ENCODE measurements at regions not wholly inside any gene's neighbourhood (a gene's known extent, or its start where the extent isn't known, plus 50 kb on each side); places are given as distances from the start of the nearest gene placed in this dataset.

DNA sequence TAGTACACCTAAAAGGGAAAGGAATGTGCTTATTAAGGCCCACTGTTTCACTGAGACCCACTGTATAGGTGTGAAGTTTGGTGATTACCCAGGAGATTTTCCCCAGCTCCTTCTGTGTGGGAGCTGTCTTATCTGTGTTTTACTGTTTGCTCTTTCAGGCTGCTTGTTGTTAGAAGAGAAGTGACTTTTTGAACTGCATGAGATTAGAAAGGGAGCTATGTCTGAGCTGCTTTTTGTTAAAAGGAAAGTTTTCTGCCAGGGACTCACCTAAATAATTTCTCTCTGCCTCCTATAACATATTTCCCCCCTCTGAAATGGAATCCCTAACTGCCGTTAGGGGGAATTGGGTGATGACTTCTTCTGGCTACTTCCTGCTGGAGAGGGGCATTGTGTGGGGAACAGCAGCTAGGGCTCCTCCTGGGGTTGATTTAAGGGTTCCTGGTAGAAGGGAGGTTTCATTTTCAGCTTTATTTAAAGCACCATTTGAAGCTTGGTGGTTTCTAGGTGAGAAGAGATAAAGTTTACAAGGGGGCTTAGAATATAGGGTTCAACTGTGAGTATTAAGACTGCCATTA lies 77.1 kb upstream of the ATP11B start:
- no peak for DNase-seq (ENCODE audit: low read depth in 2 of 2)

DNA sequence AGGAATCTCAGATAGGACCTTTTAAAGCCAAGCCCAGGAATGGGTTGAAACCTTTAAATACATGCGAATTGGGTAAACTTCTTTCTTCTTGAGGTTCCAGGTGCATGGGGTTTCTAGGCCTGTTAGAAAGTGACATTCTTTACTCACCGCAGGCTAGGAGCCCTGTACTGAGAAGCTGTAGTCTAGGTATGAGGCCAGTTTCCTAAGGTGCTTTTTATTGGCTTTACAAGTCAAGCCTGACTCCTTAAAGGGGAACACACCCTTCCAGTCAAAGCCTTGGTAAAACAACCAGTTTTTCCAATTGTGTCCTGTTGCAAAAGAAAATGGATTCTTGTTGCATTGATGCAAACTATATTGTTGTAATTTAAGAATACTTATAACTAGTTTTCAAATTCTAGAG lies 76.1 kb upstream of the ATP11B start:
- DNase-seq (ENCODE audit: low read depth in 2 of 2), result no peak

DNA sequence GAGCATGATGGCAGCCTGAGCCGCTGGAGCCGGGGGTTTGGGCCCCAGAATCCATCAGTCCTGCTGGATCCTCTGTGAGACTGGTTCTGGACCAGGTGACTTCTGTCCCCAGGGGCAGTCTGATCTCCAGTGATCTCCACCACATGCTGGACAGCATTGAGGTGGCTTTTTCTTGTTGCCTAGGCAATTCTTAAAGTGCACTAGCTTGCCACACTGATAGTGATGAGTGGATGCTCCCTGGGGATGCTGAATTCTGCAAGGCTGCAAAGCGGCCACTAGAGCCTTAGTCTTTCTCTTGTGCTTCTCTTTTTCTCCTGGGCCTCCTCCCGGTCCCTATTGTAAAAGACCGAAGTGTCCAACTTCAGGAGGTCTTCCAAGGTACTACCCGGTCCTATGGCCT lies 70.4 kb upstream of the ATP11B start:
- no peak for DNase-seq (ENCODE audit: low read depth in 2 of 2)

DNA sequence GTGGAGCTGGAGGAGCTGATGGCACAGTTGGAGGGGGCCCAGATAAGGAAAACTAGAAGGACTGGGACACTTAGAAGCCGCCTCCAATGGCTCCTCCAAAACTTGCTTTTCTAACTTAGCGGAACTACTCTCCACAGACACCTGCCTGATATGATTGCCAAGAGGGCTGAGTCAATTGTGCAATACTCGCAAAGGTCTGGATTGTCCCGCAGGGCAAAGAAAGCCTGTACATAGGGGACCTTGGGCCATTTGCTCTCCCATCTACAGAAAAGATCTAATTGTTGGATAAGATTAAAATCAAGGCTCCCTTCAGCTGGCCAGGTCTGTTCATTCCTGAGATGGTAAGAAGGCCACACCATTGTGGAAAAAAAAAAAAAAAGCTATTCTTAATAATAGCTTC lies 69.7 kb upstream of the ATP11B start:
- DNase-seq (ENCODE audit: low read depth in 2 of 2), result no peak

DNA sequence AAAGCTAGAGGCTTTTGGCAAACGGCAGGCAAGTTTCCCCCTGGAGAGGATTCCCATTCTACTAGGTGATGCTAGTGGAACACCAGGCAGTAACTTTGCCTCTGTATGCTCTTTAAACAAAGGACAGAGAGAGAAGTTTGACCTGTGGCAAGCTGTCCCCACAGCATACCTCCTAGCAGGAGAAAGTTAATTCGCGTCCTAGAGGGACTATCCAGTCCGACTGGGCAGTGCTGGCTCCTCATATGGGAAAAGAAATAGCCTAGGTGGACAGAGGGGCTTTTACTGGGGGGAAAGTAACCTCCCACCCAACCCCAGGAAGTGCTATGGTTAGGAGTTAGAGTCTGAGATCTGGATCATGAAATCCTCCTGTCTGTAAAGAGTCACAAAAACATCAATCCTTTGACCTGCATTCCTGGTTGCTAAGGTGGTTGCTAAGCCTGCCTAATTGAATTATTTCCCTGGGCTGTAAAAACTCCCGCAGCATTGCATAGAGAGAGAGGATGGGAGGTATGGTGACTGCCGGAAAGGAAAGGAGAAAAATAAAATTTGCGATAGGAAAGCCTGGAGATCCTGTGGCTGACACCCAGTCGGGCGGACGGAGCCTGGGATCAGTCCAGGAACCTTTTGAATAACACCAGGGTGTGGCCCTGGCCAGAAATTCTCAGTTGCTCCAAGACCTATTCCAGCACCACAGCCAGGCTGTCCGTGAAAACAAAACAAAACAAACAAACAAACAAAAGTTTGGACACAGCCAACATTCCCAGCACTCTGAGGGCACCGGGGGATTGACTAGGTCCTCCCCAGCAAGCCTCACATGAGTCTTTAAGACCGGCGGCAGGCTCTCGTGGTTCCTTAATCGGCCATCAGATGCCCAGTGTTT lies 67.7 kb upstream of the ATP11B start:
- DNase-seq (ENCODE audit: low read depth in 2 of 2), result no peak

DNA sequence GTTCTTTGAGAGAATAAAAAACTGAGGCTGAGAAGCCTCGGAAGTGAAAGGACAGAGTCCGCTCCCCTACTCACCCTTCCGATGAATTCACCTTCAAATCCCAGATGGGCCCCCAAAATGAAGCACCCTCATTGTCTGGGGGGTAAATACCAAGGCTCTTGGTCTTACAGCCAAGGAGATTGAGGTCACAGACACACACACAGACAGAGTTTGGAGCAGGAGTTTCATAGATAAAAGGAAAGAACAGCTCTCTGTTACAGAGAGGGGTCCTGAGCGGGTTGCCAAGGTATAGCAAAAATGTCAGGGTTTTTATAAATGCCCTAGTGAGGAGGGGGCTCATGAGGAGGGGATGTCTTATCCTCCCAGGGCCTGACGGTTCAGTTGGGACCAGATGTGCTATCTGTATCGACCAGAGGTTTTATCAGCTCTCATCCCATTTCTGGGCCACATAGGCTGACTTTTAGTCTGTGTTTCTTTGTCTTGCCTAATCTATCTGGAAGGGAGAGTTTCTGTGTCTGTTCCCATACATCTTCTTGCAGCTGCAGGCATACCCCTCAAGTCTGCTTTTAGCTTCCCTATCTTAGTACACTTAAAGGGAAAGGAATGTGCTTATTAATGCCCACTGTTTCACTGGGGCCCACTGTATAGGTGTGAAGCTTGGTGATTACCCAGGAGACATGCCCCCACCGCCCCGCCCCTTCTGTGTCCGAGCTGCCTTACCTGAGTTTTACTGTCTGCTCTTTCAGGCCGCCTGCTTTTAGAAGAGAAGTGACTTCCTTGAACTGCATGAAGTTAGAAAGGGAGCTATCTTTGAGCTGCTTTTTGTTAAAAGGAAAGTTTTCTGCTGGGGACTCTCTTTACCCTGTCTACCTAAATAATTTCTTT lies 66.8 kb upstream of the ATP11B start:
- DNase-seq (ENCODE audit: low read depth in 2 of 2), result no peak

DNA sequence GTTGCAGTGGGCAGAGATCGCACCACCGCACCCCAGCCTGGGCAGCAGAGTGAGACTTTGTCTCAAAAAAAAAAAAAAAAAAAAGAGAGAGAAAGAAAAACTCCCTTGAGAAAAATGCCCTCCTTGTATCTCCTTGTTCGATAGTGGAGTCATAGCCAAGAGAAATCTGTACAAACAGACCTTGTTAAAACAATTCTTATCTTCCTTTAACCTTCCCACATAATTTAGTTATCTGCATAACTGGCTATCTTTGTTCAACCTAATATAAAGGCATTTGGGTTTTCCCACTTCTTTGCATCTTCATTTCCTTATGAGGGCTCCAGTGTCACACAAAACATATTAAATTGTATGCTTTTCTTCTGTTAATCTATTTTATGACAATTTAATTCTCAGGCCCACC lies 65.1 kb upstream of the ATP11B start:
- no peak for DNase-seq (ENCODE audit: low read depth in 2 of 2)

DNA sequence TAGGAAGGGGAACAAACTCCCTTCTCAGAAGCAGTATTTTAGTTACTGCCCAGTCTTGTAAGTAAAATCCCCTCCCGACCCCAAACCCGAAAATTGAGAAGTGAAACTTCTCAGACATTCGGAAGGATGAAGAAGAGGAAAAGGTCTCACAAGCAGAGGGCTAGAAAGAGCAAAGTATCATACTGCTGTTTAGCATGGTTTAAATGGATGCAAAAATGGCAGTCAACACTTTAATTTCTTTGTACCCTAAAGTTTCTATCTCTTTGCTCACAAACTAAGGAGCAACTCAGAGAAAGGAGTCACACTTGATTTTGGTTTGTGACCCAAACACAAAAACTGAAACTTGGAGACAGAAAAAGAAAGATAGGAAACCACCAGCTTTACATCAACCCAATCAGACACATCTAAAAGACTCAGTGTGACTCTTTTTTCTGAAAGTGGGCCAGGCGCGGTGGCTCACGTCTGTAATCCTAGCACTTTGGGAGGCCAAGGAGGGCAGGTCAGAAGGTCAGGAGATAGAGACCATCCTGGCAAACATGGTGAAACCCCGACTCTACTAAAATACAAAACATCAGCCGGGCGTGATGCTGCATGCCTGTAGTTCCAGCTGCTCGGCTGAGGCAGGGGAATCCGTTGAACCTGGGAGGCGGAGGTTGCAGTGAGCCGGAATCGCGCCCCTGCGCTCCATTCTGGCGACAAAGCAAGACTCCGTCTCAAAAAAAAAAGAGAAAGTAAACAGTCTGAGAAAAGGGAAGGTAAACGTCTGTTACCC lies 63.2 kb upstream of the ATP11B start:
- DNase-seq (ENCODE audit: low read depth in 2 of 2), result no peak

DNA sequence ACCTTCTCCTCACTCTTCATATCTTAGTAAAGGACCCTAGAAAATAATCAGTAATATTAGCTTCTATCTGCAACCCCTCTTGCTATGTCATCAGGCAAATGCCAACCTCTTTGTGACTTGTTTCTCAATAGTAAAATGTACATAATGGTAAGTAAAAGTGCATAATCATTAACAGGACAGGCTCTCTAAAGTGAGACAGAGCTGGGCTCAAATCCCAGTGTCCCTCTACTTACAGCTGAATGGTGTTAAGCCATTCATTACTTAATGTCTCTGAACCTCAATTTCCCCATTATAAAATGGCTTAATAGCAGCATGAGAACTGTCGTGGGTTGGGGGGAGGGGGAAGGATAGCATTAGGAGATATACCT lies 62.6 kb upstream of the ATP11B start:
- DNase-seq (ENCODE audit: low read depth in 2 of 2), result no peak

DNA sequence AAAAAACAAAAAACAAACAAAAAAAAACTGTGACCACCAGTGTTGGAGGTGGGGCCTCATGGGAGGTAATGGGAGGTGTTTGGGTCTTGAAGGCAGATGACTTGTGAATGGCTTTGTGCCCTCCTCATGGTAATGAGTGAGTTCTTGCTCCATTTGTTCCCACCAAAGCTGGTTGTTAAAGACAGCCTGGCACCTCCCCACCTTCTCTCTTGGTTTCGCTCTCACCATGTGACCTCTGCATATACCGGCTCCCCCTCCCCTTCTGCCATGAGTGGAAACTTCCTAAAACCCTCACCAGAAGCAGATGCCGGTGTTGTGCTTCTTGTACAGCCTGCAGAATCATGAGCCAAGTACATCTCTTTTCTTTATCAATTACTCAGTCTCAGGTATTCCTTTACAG lies 61.5 kb upstream of the ATP11B start:
- no peak for DNase-seq (ENCODE audit: low read depth in 2 of 2)

DNA sequence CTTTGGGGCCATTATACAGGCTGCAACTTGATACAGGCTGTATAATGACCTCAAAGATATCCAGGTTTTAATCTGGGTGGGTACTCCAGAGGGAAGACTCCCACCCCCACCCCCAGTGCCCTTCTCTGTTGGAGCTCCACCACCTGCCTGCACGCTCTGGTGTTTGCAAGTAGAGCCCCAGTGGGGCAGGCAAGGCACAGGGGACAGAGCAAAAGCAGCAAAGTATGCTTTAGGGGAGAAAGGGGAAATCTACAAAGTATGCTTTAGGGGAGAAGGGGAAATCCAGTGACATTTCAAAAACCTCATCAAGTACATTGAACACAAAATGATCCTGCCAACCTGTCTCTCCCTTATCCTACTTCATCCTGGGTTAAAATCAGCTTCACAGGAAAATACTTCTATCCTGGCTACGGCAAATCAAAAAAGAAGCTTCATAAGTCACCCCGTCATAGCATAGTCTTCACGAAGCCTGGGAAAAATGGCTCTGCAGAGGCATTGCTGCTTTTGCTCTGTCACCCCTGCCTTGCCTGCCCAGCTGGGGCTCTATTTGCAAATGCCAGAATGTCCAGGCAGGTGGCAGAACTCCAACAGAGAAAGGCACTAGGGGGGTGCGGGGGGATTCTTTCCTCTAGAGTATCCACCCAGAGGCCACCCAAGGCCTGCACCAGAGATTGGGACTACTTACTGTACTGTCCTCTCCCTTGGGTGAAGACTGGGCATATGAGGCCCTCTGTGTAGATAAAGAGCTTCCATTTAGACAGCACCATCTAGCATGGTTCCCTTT lies 60.9 kb upstream of the ATP11B start:
- no peak for DNase-seq (ENCODE audit: low read depth in 2 of 2)

DNA sequence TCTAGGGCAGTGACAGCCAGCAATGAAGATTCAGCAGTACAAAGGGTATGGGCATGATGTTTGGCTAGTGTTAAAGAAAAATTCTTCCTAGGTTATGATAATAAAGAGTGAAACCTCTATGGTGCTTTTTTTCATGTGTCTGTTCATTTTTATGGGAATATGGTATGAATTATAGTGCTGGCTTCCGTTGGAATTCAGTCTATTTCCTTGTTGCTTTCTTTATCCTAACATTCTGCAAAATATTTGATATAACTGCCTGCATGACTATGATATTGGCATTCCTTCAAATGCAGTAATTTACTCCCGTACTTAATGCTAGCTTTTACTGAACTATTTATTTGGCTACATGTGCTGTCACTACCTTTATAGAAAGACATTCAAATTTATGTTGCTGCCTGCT lies 57.6 kb upstream of the ATP11B start:
- DNase-seq (ENCODE audit: low read depth in 2 of 2), result peak; percentile 64 to 77

DNA sequence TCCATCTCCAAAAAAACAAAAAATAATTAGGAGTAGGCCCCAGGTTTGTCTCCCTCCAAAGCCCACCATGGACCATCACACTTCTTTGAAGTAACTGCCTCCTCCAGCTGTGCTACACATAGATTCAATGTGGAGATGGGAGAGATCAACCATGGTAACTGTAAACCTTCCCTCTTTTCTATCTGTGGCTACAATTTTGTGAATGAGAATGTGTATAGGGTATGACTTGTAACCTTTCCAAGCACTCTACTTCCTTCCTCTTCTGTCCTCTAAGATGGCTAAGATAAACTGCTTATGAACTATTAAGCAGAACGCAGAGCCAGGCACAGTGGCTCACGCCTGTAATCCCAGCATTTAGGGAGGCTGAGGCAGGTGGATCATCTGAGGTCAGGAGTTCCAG lies 55.5 kb upstream of the ATP11B start:
- DNase-seq (ENCODE audit: low read depth in 2 of 2), result no peak

DNA sequence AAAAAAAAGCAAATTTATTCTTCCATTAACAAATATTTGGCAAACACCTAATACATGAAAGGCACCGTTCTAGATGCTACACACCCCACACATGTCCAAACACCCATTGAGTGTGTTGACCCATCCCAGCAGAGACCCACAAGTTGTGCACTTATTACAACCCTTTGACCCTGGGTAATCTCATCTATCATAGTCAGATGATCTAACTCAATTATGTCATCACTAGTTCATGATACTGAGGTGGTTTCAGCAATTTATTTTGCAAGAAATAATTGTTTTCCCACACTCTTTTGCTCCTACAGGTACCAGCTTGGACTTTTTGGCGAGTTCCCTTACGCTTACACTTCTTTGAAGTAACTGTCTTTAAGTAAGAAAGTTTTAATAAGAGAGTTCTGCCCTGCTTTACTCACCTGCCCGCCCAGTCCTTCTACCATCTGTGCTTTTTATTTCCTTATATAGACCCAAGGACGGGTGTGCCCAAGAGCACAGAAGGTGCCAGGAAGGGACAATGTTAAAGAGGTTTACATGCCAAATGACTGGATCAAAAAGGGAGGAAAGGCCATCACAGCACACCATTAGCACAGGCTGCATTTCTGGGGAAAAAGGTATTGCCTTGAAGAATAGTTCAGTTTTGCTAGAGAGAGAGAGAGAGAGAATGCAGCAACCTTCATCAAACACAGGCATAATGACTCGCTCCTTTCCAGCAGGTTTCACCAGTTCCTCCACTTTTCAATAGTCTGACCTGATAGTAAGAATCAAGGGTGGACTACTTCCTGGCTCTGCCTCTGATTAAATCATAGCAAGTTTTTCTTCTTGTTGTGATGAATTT lies 54.5 kb upstream of the ATP11B start:
- DNase-seq (ENCODE audit: low read depth in 2 of 2), result no peak

DNA sequence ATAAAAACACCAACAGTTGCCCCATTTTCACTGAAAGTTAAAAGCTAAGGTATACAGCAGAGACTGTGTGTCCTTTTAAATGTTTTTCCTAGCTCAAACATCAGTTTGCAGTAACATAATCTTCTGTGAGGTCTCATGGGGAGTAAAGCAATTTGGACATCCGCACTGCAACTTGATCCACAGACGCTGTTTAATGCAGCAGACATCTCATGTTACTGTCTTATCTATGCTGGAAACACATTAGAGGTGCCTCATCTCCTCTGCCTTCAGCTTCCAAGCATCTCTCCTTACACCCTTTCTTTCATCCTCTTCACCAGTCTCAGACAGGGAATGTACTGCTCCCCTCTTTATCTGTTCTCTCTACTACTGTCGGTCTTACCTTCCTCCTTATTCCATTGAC lies 53.7 kb upstream of the ATP11B start:
- peak in 1 of 2 experiments; percentile 25 for DNase-seq (ENCODE audit: low read depth in 2 of 2)

DNA sequence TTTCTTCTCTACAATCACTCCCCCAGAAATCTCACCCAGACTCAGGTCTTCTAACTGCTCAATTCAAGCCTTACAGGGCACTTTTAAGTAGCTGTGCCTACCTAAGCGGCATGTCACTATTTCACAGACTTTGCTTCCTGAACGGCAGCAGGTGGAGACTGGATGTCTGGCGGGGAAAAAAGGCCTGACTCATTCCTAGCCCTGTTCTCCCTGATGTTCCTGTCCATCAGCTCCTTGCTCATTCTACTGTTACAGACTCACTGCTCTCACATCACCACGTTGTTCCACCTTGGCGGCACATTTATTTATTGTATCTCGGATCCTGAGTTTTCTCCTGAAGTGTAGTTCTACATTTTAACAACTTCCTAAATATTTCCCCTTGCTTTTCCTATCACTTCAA lies 52.6 kb upstream of the ATP11B start:
- no peak for DNase-seq (ENCODE audit: low read depth in 2 of 2)

DNA sequence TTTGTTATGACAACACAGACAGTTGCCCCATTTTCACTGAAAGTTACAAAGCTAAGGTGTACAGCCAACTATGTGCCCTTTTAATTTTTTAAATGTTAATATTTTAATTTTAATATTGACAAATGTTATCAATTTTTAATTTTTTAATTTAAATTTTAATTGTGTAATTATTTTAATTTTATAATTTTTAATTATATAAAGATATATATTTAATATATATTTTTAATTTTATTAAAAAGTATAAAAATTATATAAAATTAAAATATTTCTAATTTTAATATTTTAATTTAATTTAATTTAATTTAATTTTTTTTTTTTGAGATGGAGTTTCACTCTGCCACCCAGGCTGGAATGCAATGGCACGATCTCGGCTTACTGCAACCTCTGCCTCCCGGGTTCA lies 52.1 kb upstream of the ATP11B start:
- DNase-seq (ENCODE audit: low read depth in 2 of 2), result no peak
